Germinal center (tissue), 1 donor: ENCODE measurements at regions not wholly inside any gene's neighbourhood (a gene's known extent, or its start where the extent isn't known, plus 50 kb on each side); places are given as distances from the start of the nearest gene placed in this dataset.

Source experiments
- DNase-seq: peaks from one replicate; pipeline ENCODE4 v3.0.0; 2012; ENCODE audit warnings: mixed read lengths, low spot score

DNA sequence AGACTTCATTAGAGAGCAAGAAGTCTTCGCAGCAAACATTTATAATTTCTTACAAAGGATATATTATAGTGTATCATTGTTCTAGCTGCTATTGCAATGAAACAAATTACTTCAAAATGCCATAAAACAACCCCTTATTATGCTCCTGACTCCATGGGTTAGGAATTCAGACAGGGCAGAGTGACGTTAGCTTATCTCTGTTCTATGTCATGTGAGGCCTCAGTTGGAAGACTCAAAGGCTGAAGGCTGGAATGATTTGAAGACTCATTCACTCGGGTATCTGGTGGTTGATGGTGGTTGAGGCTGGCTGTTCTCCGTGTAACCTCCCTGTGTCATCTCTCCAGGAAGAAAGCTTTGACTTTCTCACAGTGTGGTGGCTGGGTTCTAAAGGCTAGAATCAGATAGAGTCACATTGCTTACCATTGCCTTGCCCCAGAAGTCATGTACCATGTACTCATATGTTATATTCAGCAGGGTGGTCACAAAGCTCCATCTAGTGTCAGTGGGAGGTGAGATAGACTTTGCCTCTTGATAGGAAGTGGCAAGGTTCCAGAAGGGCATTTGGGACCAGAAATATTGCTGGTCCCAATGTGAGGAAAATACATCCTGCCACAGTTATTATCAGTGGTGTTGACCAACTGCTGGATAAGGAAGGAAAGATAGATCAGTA, 226.9 kb downstream of the TMEM38B start:
- no peak for DNase-seq

DNA sequence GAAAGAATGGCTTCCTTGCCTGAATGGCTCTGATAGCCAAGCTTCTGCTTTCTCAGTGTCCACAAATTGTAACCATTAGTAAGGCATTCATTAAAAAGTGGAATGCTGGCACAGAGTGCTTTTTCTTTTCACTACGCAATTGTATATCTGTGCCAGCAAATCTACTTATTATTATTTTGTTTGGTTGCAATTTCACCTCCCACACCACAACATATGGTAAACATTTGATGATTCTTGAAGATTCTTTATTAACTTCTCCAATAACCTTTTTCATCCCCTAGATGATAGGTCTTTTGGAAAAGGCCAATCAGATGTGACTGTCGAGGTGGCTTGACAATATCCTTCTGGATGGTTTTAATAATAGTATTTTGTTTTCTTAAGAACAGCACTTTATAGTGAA, 234.1 kb downstream of the TMEM38B start:
- no peak for DNase-seq

DNA sequence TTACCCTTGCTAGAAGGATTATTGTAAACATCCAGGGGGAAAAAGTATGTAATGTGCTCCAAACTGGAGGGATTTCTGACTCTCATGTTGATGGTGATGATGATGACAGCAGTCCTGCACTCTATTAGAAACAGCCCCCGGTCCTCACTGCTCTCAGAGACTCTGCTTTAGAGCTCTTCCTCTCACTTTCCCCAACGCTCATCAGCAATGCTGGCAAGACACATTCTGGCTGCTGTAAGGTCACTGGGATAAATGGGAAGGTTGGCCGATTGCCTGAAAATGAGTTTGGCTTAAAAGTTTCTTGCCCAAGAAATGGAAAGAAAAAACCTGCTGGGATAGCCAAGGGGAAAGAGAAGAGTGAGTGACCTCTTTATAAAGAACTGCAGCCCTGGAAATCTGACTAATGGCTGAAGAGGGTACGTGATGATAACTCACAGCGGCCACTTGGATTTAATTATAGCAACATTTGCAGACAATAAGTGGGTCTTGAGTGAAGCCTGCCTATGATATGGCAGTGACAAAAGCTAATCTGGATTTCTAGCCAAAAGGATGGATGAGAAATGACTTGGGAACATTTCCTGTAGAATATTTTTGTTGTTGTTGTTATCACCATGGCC, 235.8 kb downstream of the TMEM38B start:
- no peak for DNase-seq

DNA sequence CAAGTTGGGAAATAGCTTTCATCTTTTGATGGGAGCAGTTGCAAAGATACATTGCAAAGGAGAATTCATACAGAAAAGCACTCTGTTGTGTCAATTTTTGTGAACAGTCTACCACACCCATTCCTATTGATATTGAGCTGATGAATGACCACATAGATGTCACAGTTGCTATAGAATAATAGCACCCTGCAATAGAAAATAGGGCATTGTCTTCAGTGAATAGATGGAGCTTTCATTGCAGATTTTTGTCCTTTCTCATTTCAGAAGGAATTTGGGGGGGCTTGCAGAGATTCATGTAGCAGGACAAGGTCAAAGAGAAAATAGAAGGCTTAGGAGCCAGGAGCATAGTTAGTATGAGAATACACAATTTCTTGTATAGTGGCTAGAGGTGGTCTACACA, 237.9 kb downstream of the TMEM38B start:
- no peak for DNase-seq

DNA sequence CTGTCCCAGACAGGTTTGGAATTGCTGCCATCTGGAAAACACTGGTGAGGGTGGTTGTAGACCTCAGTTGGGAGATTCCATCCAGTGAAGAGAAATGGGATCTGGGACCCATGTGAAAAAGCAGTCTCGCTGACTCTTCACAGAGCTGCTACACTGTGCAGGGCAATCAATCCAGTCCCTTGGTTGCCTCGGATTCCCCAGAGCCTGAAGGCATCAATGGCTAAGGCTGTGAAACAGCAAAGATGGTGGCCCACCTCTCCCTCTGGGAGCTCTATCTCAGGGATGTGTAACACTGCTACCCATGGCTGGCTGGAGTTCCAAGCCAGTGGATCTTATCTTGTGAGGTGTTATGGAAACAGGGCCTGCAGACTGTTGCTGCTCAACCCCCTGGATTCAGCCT, 256.1 kb downstream of the TMEM38B start:
- DNase-seq: no peak

DNA sequence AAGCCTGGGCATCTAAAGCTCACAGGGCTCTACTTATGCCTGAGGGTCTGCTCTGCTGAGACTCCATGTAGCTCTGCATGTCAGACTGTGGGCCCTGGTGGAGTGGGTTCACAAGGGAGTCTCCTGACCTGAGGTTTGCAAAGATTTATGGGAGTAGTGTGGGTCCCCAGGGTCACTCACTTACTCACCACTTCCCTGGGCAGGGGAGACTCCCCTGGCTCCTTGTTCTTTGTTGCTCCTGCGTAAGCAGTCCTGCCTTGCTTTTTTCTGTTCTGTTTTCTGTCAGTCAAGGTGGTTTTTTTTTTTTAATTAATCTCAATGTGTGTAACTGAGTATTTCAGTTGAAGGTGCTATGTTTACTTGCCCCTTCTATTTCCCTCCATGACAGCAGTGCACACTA, 256.6 kb downstream of the TMEM38B start:
- no peak for DNase-seq

DNA sequence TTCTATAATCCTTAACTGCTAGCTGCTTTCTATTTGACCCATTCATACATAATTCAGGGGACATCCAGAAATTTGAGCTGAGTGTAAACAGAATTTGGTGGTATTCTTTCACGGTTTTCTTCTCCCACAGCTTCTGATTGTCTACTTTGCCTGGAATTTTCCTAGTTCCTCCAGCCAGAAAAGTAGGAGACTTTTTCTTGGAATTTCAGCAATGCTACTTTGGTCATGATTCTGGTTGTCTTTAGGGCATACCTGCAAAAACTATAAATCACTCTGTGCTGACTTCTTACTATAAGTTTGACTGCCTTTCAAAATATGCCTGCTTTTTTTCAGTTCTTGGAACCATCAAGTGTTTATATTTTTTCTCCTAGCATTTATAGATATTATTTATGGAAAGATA, 260.2 kb downstream of the TMEM38B start:
- no peak for DNase-seq

DNA sequence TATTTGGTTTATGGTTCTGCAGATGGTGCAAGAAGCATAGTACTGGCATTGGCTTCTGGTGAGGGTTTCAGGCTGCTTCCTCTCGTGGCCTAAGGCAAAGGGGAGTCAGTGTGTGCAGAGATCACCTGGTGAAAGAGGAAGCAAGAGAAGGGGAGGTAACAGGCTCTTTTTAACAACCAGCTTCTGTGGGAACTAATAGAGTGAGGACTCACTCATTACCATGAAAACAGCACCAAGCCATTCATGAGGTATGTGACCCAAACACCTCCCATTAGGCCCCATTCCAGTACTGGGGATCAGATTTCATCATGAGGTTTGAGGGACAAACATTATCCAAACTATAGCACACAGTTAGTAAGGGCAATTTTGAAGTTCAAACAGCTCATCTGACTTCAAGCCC, 263.5 kb downstream of the TMEM38B start:
- DNase-seq: no peak

DNA sequence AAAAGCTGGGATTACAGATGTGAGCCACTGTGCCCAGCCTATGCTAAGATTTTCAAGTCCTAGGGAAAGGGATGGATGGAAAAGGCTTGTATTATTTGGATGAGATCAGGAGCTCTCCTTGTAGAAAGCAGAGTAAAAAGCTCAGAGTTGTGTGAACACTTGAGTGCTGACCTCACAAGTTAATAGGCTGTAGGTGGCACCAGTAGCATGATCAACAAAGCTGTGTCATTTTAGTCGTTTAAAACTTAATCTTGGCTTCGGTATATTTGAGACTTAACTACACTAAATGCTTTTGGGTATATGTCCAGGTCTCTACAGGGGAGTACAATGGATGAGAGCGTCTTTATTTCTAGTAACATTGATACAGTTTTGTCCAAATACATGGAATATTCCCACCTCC, 264.2 kb downstream of the TMEM38B start:
- no peak for DNase-seq

DNA sequence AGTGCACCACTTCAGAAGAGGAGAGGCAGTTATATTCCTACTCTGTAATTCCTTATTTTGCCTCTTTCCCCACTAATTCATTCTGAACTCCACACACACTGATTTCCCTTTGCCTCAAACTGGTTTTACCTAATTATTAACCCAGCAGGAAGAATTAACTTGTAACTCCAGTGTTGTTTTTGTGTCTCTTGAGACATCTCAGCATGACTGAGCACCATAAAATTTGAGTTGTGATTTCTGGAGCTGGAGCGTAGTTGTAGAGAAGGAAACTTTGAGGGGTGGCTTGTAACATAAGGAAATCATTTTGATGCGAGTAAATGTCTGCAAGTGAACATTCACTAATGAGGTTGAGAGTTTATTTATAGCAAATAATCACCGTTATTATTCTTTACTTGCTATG, 265.2 kb downstream of the TMEM38B start:
- DNase-seq: no peak

DNA sequence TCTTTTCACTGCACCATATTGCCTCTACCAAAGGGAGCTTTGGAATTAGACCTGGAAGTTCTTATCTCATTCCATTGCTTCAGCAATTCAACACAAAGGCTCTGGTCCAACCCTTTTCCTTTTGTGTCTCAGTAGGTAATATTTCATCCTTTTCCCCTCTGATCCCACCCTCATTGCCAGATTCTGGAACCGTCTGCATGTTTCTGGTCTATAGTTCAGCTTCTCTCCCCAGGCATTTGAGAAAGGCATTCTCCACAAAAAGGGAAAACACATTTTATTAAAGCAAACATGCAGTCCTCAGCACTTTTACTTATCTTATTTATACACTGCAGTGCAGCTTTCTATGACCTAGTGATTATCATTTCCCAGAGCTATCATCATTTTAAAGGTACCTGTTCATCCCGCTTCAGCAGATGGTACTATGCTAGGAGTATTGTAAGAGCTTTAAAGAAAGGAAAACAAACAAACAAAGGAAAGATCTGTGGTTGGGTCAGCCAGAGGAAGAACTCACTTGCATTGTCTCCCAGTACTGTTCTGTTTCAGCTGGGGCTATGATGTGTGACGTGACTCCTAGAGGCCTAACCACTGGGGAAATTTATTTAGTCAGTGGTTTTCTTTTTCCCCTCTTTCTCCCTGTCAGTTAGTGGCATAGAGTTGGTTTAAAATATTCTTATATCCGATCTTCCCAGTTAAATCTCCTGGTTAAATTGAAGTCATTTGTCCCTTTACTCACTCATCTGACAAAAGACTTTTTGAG, 269.2 kb downstream of the TMEM38B start:
- DNase-seq: no peak

DNA sequence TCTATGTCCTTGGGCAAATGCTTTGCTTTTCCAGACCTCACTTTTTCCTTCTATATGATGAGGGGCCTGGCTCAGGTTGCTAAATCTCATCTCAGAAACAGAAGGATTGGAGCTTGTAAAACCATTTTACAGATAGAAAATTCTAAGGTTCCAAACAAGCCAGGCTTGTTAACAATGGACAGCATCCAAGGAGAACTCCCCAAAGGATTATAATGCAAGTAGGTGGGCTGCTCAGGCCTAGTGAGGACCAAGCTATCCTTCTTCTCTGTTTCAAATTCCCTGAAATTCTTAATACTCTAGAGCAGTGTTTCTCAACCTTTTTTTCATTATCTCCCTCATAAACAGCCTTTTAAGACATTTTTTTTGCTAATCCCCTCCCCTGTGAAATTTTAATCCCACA, 269.8 kb downstream of the TMEM38B start:
- DNase-seq: no peak

DNA sequence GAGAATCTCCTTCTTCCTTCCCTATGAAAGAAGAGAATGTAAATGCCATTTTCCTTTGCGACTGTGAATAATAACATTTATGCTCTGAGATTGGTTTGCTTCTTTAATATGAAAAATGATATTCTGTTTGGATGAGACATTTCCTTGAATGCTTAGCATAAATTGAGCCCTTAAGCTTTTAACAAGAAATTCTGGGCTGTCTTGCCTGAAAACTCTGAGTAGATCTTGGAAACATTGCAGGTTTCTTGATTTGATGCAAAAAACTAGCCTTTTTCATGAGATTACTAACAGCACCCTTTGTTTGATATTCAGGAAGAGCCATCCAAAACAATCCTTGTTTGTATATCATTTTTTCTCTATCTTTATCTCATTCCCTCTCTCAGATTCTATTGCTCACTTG, 272.5 kb downstream of the TMEM38B start:
- no peak for DNase-seq

DNA sequence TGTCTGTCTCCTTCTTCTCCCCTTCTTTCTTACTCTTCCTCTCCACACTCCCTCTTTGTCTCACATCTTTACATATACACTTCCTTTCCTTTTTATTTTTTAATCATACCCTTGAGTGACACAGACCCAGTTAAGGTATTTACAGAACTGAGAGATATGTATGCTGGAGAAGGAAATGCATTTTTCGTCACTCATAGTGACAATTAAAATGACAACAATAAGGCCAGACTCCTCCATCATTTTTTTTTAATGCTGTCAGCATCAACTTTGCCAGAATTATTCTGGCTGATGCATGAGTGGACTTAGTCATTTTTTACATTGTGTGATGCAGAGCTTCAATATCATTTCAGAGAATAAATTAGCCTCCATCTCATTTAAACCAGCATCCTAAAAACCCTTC, 272.9 kb downstream of the TMEM38B start:
- no peak for DNase-seq

DNA sequence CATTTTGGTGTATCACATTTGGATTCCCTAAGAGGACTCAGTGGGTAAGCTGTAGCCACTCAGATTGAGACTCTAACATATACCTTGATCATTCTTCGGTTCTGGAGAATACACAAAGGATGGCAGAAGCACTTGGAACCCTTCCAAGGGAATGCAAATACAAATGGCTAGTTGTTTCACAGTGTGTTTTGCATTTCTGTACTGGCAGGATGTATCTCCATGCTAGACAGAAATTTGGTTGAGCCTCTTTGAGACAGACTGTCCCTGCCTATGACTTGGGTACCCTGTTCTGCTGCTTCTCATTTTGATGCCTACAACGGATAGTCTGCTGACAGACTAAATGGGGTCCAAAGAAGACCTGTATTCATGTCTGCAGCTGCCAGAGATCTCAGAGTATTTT, 273.5 kb downstream of the TMEM38B start:
- DNase-seq: no peak

DNA sequence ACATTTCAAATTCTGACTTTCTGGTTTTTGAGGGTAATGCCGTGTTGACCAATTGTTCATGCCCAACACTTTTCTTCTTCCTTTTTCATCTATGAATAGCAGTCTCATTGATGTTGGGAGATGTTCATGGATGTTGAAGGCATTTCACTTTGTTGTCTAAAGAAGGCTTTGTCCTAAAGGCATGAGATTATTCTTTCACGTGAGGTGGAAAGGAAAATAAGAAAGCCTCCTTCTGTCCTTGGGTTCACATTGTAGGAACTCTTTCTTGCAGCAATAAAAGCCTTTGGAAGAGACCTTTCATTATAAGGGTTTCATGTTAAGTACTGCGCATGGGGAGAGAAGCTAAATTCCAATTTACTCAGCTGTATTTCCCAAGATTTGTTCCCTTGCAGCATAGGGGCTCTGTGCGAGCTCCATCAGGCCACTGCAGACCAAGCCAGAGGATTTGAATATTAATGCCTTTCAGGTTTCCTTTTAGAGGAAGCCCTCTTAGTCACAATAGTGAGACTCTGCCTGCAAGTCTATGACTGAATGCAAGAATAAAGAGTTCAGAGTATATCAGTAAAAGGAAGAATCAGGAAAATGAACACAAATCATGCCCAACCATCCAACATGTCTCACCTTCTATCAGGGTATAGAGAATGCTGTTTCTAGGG, 274.6 kb downstream of the TMEM38B start:
- DNase-seq: no peak

DNA sequence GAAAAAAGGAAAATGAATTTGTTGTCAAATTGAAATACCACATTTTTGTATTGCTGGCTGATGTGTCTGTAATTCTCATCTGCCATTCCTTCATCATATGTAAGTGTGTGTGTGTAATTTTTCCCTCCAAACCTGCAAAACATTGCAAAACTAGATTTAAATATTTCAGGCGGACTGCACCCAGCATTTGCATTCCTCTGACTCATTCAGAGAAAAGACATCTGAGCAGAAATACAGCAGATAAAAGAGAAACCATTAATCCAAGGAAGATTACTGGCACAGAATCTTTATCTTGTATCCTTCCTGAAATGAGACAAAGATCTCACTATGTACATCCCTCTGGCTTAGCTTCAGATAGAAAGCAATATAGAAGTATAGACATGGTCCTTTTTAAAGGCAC, 275.3 kb downstream of the TMEM38B start:
- no peak for DNase-seq

DNA sequence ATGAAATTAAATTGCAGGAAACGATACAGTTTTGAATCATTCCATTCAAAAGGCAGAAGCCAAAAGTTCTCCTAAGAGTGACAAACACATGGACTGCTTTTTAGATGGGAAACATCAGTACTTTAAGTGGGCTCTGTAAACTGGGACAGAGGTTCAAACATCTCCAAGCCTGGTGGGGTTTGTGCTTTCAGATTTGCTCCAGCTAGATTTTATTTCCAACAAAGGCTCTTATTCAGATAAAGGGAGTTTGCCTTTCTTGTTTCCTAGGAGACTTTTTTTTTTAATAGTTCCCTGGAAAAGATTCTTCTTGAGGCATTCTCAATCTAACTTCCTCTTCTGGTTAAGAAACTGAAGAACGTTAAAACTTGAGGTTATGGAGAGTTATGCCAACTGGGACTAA, 277.6 kb downstream of the TMEM38B start:
- DNase-seq: no peak

DNA sequence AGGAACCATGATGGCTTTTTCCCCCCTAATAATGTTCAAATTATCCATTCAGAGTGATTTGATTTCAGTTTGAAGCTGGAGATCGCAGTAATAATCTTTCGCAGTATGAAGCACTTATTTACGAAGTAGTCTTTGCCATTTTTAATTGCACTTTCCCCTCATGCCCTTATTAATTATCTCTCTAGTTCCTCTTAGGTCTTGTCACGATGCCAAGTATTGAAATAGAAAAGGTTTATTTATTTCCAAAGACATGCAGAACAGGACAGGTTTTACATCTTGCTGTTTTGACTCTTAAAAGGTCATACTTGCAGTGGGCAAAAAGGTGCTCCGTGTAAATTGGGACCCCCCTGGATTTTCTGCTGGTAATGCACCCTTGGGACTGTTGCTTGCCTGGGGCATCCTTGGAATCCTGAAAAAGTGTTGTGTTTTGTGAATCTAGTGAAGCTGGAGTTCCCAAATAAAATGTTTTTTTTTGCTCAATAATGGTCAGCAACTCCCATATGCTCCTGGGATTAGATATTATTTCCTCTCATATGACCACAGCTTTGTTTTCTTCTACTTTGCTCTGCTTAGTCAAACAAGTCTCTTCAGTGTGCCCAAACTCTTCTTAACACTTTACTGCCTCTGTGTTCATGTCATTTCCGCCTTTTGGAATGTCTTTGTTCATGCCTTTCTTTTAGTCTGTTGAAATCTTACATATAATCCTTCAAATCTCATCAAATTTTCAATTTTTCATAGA, 278.3 kb downstream of the TMEM38B start:
- DNase-seq: no peak

DNA sequence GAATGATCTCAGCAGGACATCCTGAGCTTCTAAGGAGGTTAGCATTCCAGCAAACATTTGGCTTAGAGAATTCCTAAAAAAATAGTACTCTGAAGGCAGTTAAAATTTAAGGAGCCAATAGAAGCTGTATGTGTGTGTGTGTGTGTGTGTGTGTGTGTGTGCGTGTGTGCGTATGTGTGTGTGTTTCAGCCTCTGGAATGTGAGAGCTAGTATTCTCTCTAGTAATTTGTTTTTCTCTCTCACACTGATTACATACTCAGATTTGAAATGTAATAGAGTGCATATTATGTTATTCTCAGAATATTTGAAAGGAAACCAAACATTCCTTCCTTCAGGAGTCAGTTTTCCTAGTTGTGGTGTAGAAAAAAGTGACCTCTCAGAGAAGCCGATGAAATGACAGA, 279.6 kb downstream of the TMEM38B start:
- no peak for DNase-seq

DNA sequence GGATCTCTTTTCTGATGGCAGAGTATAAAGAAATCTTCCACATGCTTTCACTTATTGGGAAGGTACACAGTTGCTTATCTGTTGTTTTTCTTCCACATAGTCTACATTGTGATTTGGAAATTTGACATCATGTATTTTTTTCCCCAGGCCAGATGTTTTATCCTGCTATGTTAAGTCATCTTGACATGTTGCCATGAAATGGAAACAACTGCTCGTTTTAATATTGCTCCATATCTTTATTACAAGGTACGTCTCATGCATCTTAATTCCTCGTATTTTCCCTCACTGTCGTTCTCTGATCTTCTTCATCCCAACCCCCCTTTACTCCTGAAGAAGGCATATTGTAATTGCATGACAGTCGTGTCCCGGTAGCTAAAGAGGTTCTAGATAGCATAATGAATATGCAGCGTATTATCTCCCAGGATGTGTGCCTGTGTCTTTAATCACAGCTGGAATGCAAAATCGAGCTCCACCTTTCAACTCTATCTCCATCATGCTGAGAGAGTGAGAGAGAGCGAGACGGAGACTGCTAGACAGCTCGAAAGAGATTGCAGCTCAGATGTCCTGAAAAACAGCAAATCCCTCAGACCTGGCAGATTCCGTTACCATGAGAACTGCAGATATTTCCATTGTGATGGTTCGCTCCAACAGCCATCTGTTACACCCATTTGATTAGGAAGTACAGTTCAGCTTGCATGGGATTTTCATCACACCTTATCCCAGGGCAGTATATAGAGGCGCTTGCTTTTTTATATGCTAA, 281.7 kb downstream of the TMEM38B start:
- no peak for DNase-seq

DNA sequence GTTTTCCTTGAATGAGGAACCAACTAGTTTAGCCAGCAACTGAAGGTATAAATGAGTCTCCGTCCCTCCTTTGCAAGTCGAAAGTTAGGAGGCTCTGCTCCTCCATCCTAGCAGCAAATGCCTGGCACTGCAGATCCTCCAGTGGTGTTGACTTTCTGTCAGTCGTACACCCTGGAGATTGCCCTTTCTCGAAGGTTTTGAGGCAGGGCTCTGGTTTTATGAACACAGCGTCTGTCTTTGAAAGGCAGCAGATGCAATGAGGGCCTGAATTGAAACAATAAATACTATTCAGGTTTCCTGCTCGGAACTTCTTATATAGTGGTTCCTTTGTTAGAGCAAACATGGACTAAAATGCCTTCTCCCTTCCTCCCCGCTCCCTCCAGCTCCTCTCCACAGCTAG, 284.0 kb downstream of the TMEM38B start:
- no peak for DNase-seq
